A549 (cell line): ENCODE measurements at regions not wholly inside any gene's neighbourhood (a gene's known extent, or its start where the extent isn't known, plus 50 kb on each side); places are given as distances from the start of the nearest gene placed in this dataset.

Experiments used
- ATAC-seq, 2 experiments: fragments of 200-7000 bp in 1 of 2; fragments of >200 bp in 1 of 2; cut with Nextera tagmentation in 1 of 2; cut with Tn5 transposase in 1 of 2; 3 replicates each; pipeline versions ENCODE4 v1.8.0 to v1.9.1; 2018 to 2020; ENCODE audit warnings: mild to moderate bottlenecking in 1 of 2, moderate library complexity in 1 of 2
- CTCF ChIA-PET: fragments of 300-600 bp; sonication (Branson Sonifier 250); formaldehyde crosslinking; extraction: SDS; loops from one replicate; lab custom pipeline; 2021; ENCODE audit warnings: antibody characterized with exemption, inconsistent platforms; lab: Yijun Ruan, JAX
- POLR2A ChIA-PET: fragments of 350-600 bp; formaldehyde crosslinking; extraction: SDS; loops from one replicate; lab custom pipeline; 2021; ENCODE audit warnings: antibody characterized with exemption, inconsistent platforms; lab: Yijun Ruan, JAX
- DNase-seq, 2 experiments: peaks; one replicate each; pipeline versions ENCODE4 v3.0.0 to v3.0.0-alpha.2; 2011 to 2016; ENCODE audit warnings: low read depth in 1 of 2, low spot score in 1 of 2
- FAIRE-seq: peaks from 2 replicates; lab custom pipeline; 2011; peaks lifted over from hg19 to GRCh38; lab: Jason Lieb, UNC
- H3K27ac ChIP-seq, 2 experiments: fragments of >200 bp; sonication (Bioruptor Twin); formaldehyde crosslinking; 3 replicates each; pipeline ENCODE4 v1.5.1; 2016 to 2017
- H3K4me1 ChIP-seq: fragments of >200 bp; sonication (Bioruptor Twin); formaldehyde crosslinking; 3 replicates; pipeline ENCODE4 v1.6.1; 2016
- H3K4me2 ChIP-seq: fragments of >200 bp; sonication (Bioruptor Twin); formaldehyde crosslinking; 3 replicates; pipeline ENCODE4 v1.6.1; 2016
- H3K4me3 ChIP-seq: fragments of >200 bp; sonication (Bioruptor Twin); formaldehyde crosslinking; 3 replicates; pipeline ENCODE4 v1.5.1; 2016
- H3K9me3 ChIP-seq: fragments of >200 bp; sonication (Bioruptor Twin); formaldehyde crosslinking; 3 replicates; pipeline ENCODE4 v1.6.1; 2016
- BCL3 ChIP-seq: fragments of >200 bp; sonication (Bioruptor Twin); formaldehyde crosslinking; IDR thresholded peaks from 3 replicates; pipeline ENCODE4 v1.6.1; 2016
- CBX2 ChIP-seq: fragments of 200-600 bp; sonication (generic); IDR thresholded peaks from 2 replicates; pipeline ENCODE4 v1.6.1; 2016; ENCODE audit warnings: low read depth, mild to moderate bottlenecking, borderline replicate concordance
- CBX8 ChIP-seq: fragments of 200-600 bp; sonication (generic); IDR thresholded peaks from 2 replicates; pipeline ENCODE4 v1.6.1; 2016
- CEBPB ChIP-seq, 2 experiments: fragments of >200 bp in 1 of 2; sonication (Bioruptor Twin) in 1 of 2; formaldehyde crosslinking in 1 of 2; IDR thresholded peaks; 2 replicates each; pipeline ENCODE4 v1.6.1; 2012 to 2016
- CHD2 ChIP-seq: fragments of 150-350 bp; IDR thresholded peaks from 2 replicates; pipeline ENCODE4 v1.6.1; 2014; ENCODE audit warnings: low read length; ENCODE audit not compliant: partially characterized antibody
- CTCF ChIP-seq: fragments of >200 bp; sonication (Bioruptor Twin); formaldehyde crosslinking; IDR thresholded peaks from 3 replicates; pipeline ENCODE4 v1.5.1; 2016
- ELK1 ChIP-seq: fragments of 150-350 bp; IDR thresholded peaks from 2 replicates; pipeline ENCODE4 v1.6.1; 2014; ENCODE audit warnings: low read depth, mild to moderate bottlenecking, low read length
- EP300 ChIP-seq, 2 experiments: fragments of >200 bp; sonication (Bioruptor Twin); formaldehyde crosslinking; IDR thresholded peaks; 2 replicates in 1 of 2; 3 replicates in 1 of 2; pipeline ENCODE4 v1.6.1; 2016 to 2017
- FOSB ChIP-seq: fragments of 250-450 bp; sonication (Bioruptor Pico); IDR thresholded peaks from 2 replicates; pipeline ENCODE4 v1.5.0; 2020; ENCODE audit warnings: mild to moderate bottlenecking, moderate library complexity
- FOSL2 ChIP-seq, 2 experiments: fragments of 450-650 bp in 1 of 2; fragments of >200 bp in 1 of 2; sonication (Bioruptor Twin) in 1 of 2; formaldehyde crosslinking; IDR thresholded peaks; 2 replicates each; pipeline versions ENCODE4 v1.5.0 to v1.6.1; 2016 to 2020; ENCODE audit warnings: mild to moderate bottlenecking in 1 of 2, moderate library complexity in 1 of 2
- GATA3 ChIP-seq: IDR thresholded peaks from 2 replicates; pipeline ENCODE4 v1.6.1; 2012; ENCODE audit warnings: borderline replicate concordance
- HOXB5 ChIP-seq: fragments of 250-450 bp; sonication (Bioruptor Pico); IDR thresholded peaks from 2 replicates; pipeline ENCODE4 v1.5.0; 2020; ENCODE audit warnings: mild to moderate bottlenecking, moderate library complexity
- JUN ChIP-seq, 2 experiments: fragments of >200 bp; sonication (Bioruptor Twin); formaldehyde crosslinking; IDR thresholded peaks; 2 replicates in 1 of 2; 3 replicates in 1 of 2; pipeline ENCODE4 v1.6.1; 2016 to 2017
- KDM1A ChIP-seq: fragments of 200-600 bp; sonication (generic); IDR thresholded peaks from 2 replicates; pipeline ENCODE4 v1.6.1; 2016; ENCODE audit warnings: low read depth, mild to moderate bottlenecking
- KDM5A ChIP-seq: fragments of 200-600 bp; sonication (generic); IDR thresholded peaks from 2 replicates; pipeline ENCODE4 v1.6.1; 2016; ENCODE audit warnings: antibody characterized with exemption, mild to moderate bottlenecking
- MAX ChIP-seq: IDR thresholded peaks from 2 replicates; pipeline ENCODE4 v1.6.1; 2012
- MAZ ChIP-seq: fragments of 150-350 bp; IDR thresholded peaks from 2 replicates; pipeline ENCODE4 v1.6.1; 2014; ENCODE audit warnings: antibody characterized with exemption, low read depth, low read length, borderline replicate concordance
- NR3C1 ChIP-seq: fragments of >200 bp; sonication (Bioruptor Twin); formaldehyde crosslinking; IDR thresholded peaks from 3 replicates; pipeline ENCODE4 v1.6.1; 2017
- PHF8 ChIP-seq: fragments of 200-600 bp; sonication (generic); IDR thresholded peaks from 2 replicates; pipeline ENCODE4 v1.6.1; 2016; ENCODE audit warnings: low read depth, mild to moderate bottlenecking, antibody characterized with exemption, moderate library complexity, borderline replicate concordance
- RAD21 ChIP-seq, 2 experiments: fragments of >200 bp in 1 of 2; sonication (Bioruptor Twin) in 1 of 2; formaldehyde crosslinking in 1 of 2; IDR thresholded peaks in 1 of 2; conservative IDR thresholded peaks in 1 of 2; 2 replicates in 1 of 2; 3 replicates in 1 of 2; pipeline ENCODE4 v1.6.1; 2012 to 2018; ENCODE audit warnings: inconsistent platforms in 1 of 2
- RCOR1 ChIP-seq: fragments of 150-350 bp; IDR thresholded peaks from 2 replicates; pipeline ENCODE4 v1.6.1; 2014; ENCODE audit warnings: antibody characterized with exemption, low read length, low read depth
- RFX5 ChIP-seq: fragments of 450-650 bp; IDR thresholded peaks from 2 replicates; pipeline ENCODE4 v1.7.1; 2014; ENCODE audit warnings: antibody characterized with exemption, mild to moderate bottlenecking, moderate library complexity
- RNF2 ChIP-seq: fragments of 200-600 bp; sonication (generic); IDR thresholded peaks from 2 replicates; pipeline ENCODE4 v1.6.1; 2016; ENCODE audit warnings: low read depth, mild to moderate bottlenecking, antibody characterized with exemption, moderate library complexity, borderline replicate concordance
- SMC3 ChIP-seq: fragments of >200 bp; sonication (Bioruptor Twin); formaldehyde crosslinking; IDR thresholded peaks from 3 replicates; pipeline ENCODE4 v1.6.1; 2018; ENCODE audit warnings: inconsistent platforms
- SREBF2 ChIP-seq: fragments of 450-650 bp; IDR thresholded peaks from 2 replicates; pipeline ENCODE4 v1.6.1; 2014; ENCODE audit warnings: mild to moderate bottlenecking, moderate library complexity
- TP53 ChIP-seq: fragments of 250-450 bp; sonication (Bioruptor Pico); IDR thresholded peaks from 2 replicates; pipeline ENCODE4 v1.5.0; 2021; ENCODE audit warnings: mild to moderate bottlenecking, moderate library complexity
- ZC3H11A ChIP-seq: fragments of 450-650 bp; IDR thresholded peaks from 2 replicates; pipeline ENCODE4 v1.6.1; 2014; ENCODE audit warnings: antibody characterized with exemption, mild to moderate bottlenecking
- ZFP36 ChIP-seq: fragments of 450-650 bp; IDR thresholded peaks from 2 replicates; pipeline ENCODE4 v1.6.1; 2014; ENCODE audit warnings: borderline replicate concordance; ENCODE audit not compliant: partially characterized antibody
- ZSCAN20 ChIP-seq: fragments of 250-450 bp; sonication (Bioruptor Pico); IDR thresholded peaks from 2 replicates; pipeline ENCODE4 v1.8.0; 2022; ENCODE audit warnings: mild to moderate bottlenecking, moderate library complexity
- WGBS: methylation state at CpG from one replicate; pipeline ENCODE4 v1.1.6; 2017; ENCODE audit errors: missing lambda C conversion rate; 5-methylcytosine and 5-hydroxymethylcytosine counted together
- TF ChIP-seq, protein P1 (sequence below): IDR thresholded peaks from 2 replicates; pipeline ENCODE4 v1.6.1; 2012

GRCh38 chr4:20543131-20543530, 157.1 kb upstream of the PACRGL start:
- no peak overlapping the region for H3K4me2 ChIP-seq
- CTCF ChIA-PET, result no interaction called here
- FAIRE-seq, result no peak
- no peaks in the 10 kb centered on the region for H3K4me1 ChIP-seq
- no peak for ATAC-seq
- TF ChIP-seq PHF8 (no peak), SMC3 (no peak), KDM1A (no peak), RFX5 (no peak), RAD21 (conservative IDR thresholded peaks at IDR 0.05 in 1 of 2, IDR thresholded peaks at IDR 0.05 in 1 of 2) (no peak), HOXB5 (CRISPR knock-in tag) (no peak), TP53 (CRISPR knock-in tag) (no peak), ZC3H11A (no peak), CHD2 (no peak), NR3C1 (no peak), CBX2 (no peak), GATA3 (no peak)
- TF ChIP-seq, protein P1, sequence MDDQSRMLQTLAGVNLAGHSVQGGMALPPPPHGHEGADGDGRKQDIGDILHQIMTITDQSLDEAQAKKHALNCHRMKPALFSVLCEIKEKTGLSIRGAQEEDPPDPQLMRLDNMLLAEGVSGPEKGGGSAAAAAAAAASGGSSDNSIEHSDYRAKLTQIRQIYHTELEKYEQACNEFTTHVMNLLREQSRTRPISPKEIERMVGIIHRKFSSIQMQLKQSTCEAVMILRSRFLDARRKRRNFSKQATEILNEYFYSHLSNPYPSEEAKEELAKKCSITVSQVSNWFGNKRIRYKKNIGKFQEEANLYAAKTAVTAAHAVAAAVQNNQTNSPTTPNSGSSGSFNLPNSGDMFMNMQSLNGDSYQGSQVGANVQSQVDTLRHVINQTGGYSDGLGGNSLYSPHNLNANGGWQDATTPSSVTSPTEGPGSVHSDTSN, result no peak
- TF ChIP-seq, all 56 proteins: peak for 0
- Histone ChIP-seq H3K4me3 (no peak overlapping the region), H3K9me3 (no peaks in the 10 kb centered on the region), H3K27ac (no peak overlapping the region)
- POLR2A ChIA-PET, result no interaction called here
- WGBS, result 10% methylated on average over 2 of the region's 2 CpGs
- no peak for DNase-seq

DNA sequence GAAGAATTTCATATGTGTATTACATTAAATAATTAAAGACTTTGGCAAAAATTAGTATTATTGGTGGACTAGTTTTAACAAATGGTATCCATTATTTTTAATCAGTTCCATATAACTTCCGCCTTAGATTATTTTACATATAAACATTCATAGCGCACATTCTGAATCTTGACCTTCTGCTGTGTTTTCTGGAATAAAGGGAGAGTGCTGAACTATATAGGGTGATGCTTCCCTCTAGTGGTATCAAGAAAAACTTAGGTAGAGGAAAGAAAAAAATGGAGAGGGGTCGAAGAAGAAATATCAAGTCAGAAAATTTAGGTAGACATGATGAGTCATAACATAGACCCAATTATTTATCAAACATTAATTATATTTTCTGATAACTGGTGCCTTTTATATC, 155.6 kb upstream of the PACRGL start:
- Histone ChIP-seq H3K4me1 (no peaks in the 10 kb centered on the region), H3K27ac (no peak overlapping the region), H3K4me3 (no peak overlapping the region), H3K9me3 (no peaks in the 10 kb centered on the region), H3K4me2 (no peak overlapping the region)
- FAIRE-seq (no peak), ATAC-seq (peak in 1 of 2 experiments; percentile 36; a peak in 1 of 6 replicates), DNase-seq (peak; percentile 3 to 12)
- POLR2A ChIA-PET, result no interaction called here
- CTCF ChIA-PET, result interaction anchor here (0.6 to 1.0 kb wide), 2 partner anchors 64 to 125 kb away, joined by 3 to 4 read pairs; no protein-coding TSS in a partner anchor
- 7% methylated on average over 3 of the region's 3 CpGs for WGBS
- TF ChIP-seq RAD21 (conservative IDR thresholded peaks at IDR 0.05 in 1 of 2, IDR thresholded peaks at IDR 0.05 in 1 of 2) (peak; percentile 35 to 47; a peak in 3 of 5 replicates), ZSCAN20 (CRISPR knock-in tag) (no peak), EP300 (IDR thresholded peaks at IDR 0.05) (no peak), SMC3 (0 out of 3 replicates have a peak, but pooled peaks have one; percentile 19), CBX8 (no peak), FOSL2 (IDR thresholded peaks at IDR 0.05) (no peak), FOSL2 (CRISPR knock-in tag; IDR thresholded peaks at IDR 0.05) (peak; percentile 50; the same call in 1 of the 2 replicates), CTCF (peak; percentile 41; the same call in 2 of the 3 replicates)

DNA sequence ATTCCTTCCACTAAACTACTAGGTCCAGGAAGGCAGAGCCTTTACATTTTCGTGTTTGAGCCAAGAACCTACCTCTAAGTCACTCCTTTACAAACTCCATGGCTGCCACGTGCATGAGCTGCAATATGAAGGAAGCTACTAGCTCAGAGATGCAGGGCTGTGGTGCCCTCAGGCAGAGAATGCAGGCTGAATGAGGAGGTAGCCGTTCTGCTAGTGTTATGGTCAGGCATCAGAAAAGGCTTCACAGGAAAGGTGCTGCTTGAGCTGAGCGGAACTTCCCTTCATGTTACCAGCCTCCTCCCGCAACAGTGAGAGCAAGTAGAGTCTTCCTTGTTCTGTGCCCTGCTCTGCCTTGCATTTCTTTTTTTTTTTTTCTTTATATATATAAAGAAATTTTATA, 148.3 kb upstream of the PACRGL start:
- ChIA-PET CTCF (no interaction called here), POLR2A (no interaction called here)
- no peak for FAIRE-seq

More for the DNA sequence above, 148.3 kb upstream of the PACRGL start:
- DNase-seq (no peak), ATAC-seq (no peak)
- Histone ChIP-seq H3K4me2 (no peak overlapping the region), H3K4me3 (no peak overlapping the region), H3K27ac (no peak overlapping the region), H3K4me1 (no peaks in the 10 kb centered on the region), H3K9me3 (no peaks in the 10 kb centered on the region)
- TF ChIP-seq CEBPB (IDR thresholded peaks at IDR 0.05) (no peak), NR3C1 (no peak), MAX (no peak), JUN (IDR thresholded peaks at IDR 0.05) (no peak), RCOR1 (no peak), ELK1 (no peak), SREBF2 (no peak), ZFP36 (no peak), KDM5A (no peak), BCL3 (no peak), FOSB (no peak), EP300 (IDR thresholded peaks at IDR 0.05) (no peak), MAZ (no peak), TP53 (CRISPR knock-in tag) (no peak), CBX8 (no peak), RNF2 (no peak)
- 18% methylated on average over 5 of the region's 5 CpGs for WGBS
